ENCODE measurements at regions not wholly inside any gene's neighbourhood (a gene's known extent, or its start where the extent isn't known, plus 50 kb on each side); places are given as distances from the start of the nearest gene placed in this dataset.

DNA sequence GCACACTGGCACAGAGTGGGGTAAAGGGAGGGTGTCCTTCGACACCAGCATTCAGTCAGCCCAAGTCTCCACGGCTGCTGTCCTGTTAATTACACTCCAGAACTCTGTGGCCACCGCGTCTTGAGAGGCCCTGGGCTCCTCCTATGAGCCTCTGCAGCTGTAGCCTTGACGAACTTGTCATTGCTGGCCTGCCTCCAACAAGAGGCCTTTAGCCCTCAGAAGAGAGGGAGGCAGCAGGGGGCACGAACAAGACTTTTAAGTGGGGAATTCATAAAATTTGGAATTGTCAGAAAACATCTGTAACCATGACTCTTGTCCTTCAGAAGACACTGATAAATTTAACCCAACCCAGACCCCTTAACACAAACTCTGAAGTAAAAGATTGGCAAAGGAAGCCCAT, 241.9 kb downstream of the UQCRFS1 start:
- no peak for DNase-seq

DNA sequence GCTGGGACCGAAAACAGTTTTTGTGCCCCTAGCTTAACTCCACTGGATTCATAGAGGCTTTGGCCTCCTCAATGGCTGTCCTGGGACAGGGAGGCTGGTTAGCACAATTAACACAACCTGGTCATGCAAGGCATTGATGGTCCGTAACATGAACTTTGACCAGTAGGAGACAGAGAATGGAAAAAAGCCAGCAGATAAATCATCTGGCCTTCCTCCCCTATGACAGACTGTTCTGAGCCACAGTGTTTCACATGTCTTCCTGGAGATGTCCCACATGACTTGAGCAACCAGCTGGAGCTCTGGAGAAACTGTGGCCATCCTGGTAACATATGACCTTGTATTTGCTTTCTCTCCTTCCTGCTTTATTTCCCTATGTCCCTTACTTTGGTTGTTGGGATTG, 244.2 kb downstream of the UQCRFS1 start:
- DNase-seq: no peak

DNA sequence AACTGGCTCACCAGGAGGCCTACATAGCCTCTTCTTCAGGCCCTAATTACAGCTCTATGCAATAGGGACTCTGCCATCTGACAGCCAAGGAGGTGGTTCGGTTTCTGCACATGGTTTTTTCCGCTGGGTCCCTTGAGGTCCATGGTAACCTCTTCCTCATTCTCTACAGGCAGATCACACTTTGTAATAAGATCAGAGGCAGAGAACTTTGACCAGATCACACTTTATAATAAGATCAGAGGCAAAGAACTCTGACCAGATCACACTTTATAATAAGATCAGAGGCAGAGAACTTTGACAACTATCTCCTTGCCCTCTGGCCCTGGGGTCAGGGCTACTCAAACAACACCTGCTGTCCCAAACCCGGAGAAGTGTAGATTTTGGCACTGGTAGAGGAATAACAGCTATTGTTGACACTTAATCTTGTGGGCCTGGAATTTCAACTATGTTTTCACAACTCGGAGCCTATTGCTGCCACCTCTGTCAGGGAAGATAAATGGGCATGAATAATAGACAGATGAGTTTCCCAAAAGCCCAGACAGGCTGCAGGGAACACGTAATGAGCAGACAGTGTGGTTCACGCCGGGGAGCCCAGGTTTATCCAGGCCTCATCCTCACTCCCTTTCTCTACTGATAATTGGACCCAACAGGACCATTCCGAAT, 246.1 kb downstream of the UQCRFS1 start:
- DNase-seq: no peak

DNA sequence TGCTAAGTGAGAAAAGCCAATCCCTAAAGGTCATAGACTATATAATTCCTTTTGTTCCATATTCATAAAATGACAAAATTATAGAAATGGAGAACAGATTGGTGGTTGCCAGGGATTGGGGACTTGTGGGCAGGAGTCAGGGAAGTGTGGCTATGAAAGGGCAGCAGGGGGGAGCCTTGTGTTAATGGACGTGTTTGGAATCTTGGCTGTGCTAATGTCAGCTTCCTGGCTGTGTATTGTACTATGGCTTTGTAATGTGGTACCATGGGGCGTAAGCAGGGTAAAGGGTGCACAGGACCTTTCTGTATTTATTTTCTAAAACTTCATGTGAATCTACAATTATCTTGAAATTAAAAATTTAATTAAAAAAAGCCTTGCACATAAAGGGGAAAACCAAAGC, 248.5 kb downstream of the UQCRFS1 start:
- no peak for DNase-seq

DNA sequence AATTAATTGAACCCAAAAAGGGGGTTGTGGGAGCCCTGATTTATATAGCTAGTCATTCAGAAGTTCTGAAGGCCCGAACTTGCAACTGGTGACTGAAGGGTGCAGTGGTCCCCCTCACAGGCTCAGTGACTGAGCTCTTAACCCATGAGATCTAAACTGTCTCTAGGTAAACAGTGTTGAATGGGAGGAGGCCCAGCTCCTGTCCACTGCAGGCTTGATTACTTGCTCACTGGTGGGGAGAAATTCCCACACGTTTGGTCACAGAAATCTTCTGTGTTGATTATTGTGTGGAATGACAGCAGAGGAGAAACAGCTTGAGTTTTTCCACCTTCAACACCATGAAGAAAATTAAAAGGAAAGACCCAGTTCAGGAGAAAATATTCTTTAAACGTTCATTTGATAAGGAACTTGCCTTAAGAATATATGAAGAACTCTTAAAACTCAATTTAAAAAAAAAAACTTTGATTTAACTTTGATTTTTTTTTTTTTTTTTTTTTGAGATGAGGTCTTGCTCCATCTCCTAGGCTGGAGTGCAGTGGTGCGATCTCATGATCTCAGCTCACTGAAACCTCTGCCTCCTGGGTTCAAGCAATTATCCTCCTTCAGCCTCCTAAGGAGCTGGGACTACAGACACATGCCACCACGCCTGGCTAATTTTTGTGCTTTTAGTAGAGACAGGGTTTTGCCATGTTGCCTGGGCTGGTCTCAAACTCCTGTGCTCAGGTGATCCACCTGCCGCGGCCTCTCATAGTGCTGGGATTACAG, 249.3 kb downstream of the UQCRFS1 start:
- no peak for DNase-seq

DNA sequence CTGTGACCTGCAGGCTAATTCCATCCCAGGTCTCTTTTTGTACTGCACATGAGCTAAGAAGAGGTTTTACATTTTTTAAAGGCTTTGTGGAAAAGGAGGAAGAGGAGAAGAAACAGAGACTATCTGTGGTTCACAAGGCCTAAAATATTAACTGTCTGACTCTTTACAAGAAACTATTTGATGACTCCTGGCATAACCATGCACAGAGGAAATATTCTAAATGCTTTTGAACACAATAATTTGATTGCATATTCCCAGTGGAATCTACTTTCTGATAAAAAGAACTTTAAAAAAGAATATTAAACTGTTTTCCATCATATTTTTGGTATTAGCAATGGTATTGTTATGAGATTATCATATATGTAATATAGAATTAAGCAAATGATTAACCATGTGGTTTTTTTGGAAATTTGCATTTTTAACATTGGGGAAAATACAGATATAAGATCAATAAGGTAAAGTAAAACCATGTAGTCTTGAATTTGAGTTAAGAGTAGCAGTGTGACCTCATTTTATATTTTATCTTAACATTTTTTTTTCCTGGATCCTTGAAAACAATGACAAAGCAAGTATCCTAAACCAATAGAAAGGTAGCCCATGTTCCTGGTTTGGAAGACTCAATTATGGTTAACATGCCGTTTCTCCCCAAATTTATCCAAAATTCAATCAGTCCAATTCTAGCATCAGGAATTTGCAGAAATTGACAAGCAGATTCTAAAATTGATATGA, 251.0 kb downstream of the UQCRFS1 start:
- DNase-seq: no peak

DNA sequence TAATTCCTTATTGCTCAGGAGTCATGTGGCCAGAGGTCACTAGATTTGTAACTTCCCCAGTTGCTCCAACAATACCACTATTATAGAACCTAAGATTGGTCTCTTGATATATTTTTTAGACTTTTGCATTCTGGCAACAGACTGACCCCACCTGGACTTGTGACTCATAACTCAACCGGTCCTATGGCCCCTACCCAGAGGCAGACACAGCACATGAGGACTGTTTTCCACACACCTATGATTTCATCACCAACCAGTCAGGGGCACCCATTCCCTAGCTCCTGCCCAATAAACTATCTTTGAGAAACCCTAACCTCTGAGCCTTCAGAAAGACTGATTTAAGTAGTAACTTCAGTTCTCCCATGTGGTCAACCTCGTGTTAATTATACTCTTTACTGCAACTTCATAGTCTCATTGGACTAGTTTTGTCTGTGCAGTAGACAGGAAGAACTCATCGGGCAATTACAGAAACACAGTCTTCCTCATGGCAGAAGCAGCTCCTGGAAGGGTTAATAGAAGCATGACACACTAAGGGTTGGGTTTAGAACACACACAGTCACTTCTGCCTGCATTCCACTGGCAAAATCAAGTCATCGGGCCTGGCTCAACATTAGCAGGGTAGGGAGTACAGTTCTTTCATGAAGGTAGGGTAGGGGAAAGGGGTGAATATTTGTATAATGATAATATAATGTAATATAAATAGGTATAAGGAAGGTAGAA, 251.8 kb downstream of the UQCRFS1 start:
- DNase-seq: no peak

DNA sequence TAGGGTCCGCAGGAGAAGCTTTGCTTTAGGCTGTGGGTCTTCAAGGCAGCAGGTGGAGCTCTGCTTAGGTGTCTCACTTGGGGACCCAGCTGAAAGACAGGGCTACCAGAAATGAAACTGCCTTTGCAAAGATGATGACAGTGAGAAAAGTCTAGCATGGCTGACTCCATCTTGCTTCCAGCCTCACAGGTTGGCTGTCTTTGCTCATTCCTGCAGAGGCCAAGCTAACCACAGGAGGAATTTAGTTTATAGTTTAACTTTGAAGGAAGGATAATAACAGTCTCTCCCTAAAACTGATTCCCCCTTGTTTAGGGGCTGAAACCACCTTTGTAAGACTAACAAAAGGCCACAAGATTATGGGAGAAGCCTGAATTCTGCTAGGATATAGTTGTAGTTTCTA, 252.4 kb downstream of the UQCRFS1 start:
- DNase-seq: no peak

DNA sequence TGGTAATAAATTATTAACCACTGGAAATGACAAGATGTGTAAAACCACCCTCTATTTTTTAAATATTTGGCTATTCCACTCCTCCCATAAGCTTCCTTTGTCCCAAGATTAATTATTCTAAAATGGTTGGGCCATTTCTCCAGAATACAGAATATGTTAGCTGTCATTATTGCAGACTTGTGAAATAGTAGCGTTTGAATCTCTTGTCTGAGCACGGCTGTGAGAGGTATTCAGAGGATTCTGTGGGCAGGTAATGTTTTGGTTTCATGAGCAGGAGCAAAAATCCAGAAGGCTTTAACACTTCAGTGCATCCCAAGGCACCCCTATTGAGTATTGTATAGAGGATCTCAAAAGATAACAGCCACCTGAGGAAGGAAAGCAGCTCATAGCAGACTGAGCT, 256.0 kb downstream of the UQCRFS1 start:
- DNase-seq: no peak

DNA sequence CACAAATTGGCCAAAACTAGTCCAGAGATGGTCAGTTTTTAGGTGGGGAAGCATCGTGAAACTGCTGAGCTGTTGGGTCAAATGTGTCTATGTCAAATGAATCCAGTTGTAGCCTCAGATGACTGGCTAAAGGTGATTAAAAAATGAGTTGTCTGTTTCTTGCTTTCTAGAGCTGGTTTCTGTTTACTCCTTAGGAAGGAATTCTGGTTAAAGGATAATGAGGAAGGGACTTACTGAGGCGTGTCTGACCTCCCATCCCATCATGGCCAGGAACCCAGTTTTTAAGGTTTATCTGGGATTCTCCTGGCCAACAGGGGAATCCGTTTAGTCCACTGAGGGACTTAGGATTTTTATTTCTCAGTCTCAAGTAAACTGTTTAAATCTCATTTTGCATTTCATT, 256.5 kb downstream of the UQCRFS1 start:
- no peak for DNase-seq

DNA sequence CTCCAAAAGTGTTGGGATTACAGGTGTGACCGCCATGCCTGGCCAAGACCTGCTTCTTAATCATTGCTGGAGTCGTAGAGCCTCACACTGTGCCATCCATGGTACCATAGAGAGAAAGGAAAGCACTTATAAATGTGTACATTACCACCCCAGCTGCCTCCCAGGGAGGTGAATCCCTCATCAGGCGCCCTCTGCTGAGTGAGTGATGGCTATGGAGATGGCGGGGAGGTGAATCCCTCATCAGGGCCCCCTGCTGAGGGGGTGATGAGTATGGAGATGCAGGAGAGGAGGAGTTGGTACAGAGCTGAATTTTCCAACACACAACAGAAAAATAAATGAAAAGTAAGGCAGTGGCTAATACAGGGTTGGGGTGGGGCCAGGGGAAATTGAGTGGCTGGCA, 263.4 kb downstream of the UQCRFS1 start:
- no peak for DNase-seq

DNA sequence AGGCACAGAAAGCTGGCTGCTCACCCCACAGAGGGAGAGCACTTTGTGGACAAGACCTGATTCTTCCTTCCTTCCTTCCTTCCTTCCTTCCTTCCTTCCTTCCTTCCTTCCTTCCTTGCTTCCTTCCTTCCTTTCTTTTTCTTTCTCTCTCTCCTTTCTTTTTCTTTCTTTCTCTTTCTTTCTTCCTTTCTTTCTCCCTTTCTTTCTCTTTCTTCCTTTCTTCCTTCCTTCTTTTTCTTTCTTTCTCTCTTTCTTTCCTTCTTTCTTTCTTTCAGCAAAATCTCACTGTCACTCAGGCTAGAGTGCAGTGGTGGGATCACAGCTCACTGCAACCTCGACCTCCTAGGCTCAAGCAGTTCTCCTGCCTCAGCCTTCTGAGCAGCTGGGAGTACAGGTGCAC, 263.9 kb downstream of the UQCRFS1 start:
- no peak for DNase-seq

DNA sequence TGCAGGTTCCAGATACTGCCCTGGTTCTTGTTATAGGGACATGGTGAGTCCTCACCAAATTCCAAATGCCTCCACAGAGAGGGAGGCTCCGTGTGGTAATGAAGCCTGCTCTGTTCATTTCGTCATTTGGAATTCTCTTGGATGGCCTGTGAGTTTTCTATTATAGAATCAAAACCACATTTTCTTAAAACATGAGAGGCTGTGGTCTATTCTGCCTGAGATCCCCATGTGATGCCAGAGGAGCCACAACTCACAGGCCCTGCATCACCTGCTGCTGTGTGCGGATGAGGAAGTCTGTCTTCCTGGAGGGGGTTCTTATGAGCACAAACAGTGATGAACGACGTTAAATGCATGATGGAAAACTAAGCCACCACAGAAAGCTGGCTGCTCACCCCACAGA, 264.4 kb downstream of the UQCRFS1 start:
- no peak for DNase-seq

DNA sequence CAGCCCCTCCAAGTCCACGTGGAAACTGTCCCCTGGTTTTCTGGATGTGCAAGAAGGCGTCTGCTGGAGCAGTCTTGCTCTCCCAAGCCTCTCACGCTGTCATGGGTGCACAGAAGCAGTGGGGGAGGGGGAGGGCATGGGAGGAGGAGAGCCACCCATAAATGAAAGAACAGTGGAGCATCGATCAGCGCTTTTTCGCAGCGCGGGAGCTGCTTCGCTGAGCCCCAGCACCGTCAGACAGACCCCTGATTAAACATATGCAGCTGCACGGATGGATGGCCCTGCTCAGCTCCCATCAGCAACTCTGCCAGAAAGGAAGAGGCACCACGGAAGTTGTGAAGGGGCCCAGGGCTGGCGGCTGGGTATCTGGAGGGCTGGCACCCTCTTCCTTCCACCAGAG, 264.9 kb downstream of the UQCRFS1 start:
- DNase-seq: no peak

DNA sequence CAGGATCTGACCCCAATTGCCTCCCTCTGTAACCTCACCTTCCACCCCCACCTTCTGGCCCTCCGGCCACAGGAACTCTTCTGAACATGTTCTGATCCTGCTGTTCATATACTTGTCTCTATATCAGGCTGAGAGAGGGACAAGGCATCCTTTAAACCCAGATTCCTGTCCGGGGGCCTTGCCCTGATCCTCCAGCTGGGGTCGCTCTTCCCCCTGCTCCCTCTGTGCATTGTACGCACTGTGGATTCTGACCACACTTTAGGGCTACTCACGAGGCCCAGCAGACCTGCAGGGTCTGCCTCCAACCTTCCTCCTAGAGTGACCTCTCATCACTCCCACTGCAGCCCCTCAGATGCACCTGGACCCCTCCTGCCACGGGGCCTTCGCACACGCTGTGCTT, 269.3 kb downstream of the UQCRFS1 start:
- no peak for DNase-seq

DNA sequence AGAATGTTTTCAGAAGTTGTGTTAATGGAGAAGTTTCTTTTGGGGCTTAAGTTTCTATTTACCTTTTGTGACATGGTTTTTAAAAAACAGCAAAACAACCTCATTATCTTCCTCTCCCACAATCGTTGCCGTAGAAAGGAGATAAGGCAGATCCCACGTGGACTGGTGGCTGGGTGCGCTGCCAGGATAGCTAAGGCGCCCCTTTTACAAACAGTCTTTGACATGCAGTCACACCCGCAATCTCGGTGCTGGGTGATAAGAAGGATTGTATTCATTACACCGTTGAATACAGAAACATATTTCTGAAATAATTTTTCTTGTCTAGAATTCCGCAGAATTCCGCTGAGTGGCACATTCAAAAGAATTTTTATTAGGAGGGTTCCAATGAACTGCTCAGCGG, 271.1 kb downstream of the UQCRFS1 start:
- DNase-seq: no peak

DNA sequence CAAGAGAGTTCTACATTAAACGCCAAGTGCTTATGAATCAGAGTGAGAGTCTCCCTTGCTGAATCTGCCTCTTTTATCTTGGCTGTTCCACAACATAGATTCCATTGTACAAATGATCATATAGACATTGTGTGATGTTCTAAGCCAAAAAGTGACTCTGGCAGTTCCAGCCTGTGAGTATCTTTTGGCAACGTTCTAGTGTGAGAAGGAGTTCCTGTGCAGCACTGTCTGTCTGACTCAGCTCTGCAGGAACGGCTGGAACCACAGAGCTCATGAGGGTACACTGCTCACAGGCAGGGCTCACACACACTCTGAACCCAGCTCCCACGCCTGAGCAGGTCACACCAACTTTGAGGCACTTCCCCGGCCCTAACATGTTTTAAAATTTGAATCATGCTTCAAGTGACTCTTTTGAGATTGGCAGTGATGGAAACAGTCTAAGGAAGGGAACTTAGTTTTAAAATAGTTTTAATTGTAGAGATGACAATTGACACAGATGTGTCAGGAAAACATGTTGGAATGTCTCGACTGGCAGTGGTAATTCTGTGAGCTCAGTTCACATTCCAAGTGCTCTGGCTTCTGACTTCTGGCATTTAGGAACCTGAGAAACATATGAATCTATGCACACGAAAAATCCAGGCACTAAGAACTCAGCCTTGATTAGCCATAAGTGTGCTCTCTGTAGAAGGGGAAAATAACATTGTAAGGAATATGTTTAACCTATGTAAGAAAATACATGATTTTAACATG, 272.0 kb downstream of the UQCRFS1 start:
- DNase-seq: no peak

DNA sequence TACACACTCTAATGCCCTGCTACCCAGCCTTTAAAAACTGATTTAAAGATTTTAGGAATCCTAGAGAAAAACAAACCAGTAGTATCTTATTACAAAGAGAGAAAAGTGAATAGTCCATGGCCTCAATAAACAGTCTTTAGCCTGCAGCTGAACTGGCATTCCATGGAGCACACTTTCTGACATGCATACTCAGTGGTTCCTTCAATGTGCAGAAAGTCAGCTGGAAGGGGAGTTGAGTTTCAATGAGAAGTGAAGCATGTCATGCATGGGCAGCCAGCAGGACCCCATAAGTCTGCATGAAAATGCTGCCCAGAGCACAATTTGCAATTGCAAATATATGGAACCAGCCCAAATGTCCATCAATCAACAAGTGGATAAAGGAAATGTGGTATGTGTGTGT, 273.7 kb downstream of the UQCRFS1 start:
- DNase-seq: no peak

DNA sequence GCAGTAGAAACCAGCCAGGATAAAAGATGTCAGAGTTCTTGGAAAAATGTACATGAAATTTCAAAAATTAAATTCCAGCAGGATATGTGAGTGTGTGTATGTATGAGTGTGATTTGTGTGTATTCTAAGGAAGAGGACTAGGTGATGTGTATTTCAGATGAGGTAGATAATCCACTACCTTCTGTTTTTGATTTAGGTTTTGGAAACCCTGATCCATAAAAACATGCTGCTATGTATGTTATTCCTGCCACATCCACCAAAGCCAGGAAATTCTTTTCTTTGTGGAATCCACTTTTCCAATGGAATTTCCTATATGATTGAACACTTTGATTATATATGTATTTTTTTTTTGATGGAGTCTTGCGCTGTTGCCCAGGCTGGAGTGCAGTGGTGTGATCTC, 276.9 kb downstream of the UQCRFS1 start:
- DNase-seq: no peak

DNA sequence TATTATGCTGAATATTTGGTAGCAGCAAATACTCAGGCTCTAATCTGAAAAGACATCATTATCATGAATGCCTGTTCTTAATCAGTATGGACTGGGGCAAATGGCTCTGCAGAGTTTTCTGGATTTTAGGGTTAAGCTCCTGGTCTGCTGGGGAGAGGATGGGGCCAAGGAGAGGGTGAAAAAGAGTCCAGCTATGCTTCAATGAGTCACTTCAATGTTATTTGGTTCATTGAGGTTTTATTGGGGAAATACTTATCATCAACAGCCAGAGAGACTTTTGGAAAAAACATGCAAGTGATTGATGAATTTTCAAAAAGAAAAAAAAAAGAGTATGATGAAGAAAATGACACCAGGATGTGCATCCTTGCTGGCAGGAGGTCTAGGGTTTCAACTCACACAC, 278.3 kb downstream of the UQCRFS1 start:
- DNase-seq: no peak

DNA sequence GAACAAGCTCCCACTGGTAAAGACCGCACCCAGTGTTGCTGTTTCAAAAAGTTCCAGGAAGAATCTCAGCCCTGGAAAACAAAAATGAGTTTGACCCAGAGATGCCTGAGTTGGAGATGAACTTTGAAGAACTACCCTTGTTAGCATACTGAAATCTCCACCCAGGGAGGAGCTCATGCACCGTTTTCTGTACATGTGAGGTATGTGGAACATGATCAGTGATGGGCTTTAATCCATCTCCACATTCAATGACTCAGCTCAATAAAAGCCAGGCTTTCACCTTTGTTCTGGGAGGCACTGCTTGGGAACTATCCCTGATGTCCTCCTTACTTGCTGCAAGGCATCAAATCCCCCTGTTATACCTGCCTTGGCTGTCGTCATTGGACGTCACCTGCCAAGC, 279.9 kb downstream of the UQCRFS1 start:
- DNase-seq: no peak

DNA sequence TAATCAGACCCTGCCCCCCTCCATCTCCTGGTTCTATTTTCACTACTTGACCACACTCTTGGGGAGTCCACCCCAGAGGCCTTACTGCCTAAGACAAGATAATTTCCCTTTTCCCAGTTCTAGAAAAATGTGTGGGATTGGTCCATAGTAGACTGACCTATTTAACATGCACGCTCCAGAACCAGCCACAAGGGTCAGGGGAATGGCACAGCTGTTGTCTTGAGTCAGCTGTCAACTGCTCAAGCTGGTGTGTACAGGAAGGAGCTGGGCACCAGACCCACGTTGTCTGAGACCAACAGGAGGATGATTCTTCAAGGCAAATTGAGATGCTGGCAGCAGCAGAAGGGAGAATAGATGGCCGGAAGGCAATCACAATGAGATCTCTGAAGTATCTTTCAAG, 280.5 kb downstream of the UQCRFS1 start:
- DNase-seq: no peak

DNA sequence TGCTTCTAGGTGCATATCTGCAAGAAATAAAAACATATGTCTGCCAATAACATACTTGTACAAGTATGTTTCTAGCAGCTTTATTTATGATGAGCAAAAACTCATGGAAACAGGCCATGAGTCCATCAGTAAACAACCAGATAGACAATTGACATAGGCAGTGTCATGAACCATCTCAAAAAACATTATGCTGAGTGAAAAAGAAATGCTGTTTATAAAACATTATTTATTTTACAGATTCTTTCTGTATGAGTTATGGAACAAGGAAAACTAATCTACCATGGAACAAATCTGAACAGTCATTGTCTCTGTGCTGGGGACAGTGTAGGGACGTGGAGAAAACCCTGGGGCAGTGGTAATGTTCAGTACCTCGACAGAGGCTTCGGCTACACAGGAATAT, 283.9 kb downstream of the UQCRFS1 start:
- DNase-seq: no peak
